CMK (cell line): ENCODE measurements at regions not wholly inside any gene's neighbourhood (a gene's known extent, or its start where the extent isn't known, plus 50 kb on each side); places are given as distances from the start of the nearest gene placed in this dataset.
"Not testable (repeated sequence)": the region's sequence is repeated elsewhere in the genome, so short reads cannot be mapped to it uniquely, and the experiment has no call there.

Source experiments
- DNase-seq: peaks from one replicate; pipeline ENCODE4 v3.0.0-alpha.2; 2010; ENCODE audit warnings: low read depth

GRCh38 chr13:78866076-78866475, 207.1 kb upstream of the OBI1 start:
- not testable (repeated sequence) for DNase-seq

DNA sequence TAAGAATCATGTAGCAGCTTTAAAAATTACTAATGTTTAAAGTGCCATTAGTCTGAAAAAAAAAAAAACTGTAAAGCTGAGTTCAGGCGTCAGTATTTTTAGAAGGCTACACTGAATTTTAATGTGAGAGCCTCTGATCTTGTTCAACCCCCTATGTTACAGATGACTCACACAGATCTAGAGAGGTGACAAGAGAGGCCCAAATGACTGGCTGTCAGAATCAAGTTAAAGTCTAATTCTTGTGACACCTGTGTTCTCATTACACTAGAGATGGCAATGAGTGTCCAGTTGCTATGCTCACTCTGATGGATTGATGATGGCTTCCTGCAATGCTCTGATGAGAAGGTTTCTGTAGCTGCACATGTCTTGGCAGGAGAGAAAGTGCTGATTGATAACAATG, 203.5 kb upstream of the OBI1 start:
- no peak for DNase-seq

GRCh38 chr13:78852709-78853108, 193.8 kb upstream of the OBI1 start:
- DNase-seq: no peak

- DNase-seq: no peak
Observed at GRCh38 chr13:78845656-78846365, 186.9 kb upstream of the OBI1 start.

DNA sequence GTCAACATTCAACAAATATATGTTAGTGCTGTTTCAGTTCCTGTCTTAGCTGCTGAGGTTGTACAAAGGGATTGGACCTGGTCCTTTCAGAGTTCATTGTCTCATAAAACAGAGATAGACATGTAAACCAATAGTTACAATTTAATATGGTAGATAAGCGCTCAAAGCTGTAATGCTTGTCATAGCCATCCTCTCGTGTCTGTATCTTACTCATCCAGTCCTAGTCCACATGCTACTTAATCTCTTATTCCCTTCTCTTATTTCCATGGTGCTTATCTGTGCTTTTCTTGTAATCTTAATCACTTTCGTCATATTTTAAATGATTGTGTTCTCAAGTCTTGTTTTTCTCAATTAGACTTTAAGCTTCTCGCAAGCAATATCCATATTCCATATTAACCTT, 185.2 kb upstream of the OBI1 start:
- DNase-seq: no peak

DNA sequence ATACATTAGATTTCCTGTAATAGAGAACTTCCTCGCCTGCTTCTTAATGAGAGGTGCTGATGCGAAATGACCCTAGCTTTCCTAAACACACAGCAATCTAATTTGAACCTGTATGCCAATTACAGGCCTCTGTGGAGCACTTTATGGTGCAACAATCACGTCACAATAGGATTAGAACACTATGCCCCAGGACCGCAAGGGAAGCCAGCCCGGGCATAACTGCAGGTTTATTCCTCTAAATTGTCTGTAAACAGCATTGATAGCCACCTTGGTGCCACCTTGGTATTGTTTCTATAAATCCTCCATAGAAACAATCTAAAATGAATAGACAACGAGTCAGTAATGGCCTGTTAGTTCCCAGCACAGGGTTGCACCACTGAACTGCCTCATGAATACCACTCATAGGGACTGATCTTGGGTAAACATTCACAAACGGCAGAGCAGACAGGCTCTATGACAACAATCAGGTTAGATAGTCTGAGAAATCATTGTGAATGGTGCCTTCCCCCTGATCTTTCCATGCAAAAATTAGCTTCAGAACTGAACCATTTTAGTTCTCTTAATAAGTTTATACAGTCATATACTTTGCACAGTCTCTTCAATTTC, 182.5 kb upstream of the OBI1 start:
- no peak for DNase-seq

GRCh38 chr13:78836238-78836784, 177.4 kb upstream of the OBI1 start:
- DNase-seq: no peak

- no peak for DNase-seq
Observed at GRCh38 chr13:78832461-78832860, 173.5 kb upstream of the OBI1 start.

- DNase-seq: no peak
Observed at GRCh38 chr13:78830508-78830907, 171.6 kb upstream of the OBI1 start.

- DNase-seq: no peak
Observed at GRCh38 chr13:78829821-78830220, 170.9 kb upstream of the OBI1 start.

DNA sequence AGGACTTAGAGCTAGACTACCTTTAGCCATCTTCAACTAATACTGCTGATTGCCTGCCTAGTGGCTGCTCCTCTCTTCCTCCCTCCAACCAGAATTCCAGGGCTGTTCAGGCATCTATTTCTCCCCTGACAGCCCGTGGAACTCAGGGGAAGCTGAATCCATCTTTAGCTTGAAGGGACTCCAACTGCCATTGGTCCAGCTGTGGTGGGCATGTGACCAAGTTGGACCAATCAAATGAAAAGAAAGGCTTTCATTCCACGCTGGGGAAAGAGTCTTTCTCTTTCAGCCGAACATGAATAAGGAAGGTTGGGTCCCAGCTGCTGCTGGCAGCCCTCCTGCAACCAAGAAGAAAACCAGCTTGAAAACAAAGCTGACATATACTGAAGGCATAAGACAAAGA, 168.5 kb upstream of the OBI1 start:
- no peak for DNase-seq

GRCh38 chr13:78826936-78827335, 168.0 kb upstream of the OBI1 start:
- no peak for DNase-seq

GRCh38 chr13:78826312-78826711, 167.4 kb upstream of the OBI1 start:
- DNase-seq: no peak

GRCh38 chr13:78820541-78820940, 161.6 kb upstream of the OBI1 start:
- no peak for DNase-seq

GRCh38 chr13:78816592-78816991, 157.6 kb upstream of the OBI1 start:
- DNase-seq: no peak

- DNase-seq: no peak
Observed at GRCh38 chr13:78816154-78816553, 157.2 kb upstream of the OBI1 start.

GRCh38 chr13:78806457-78806856, 147.5 kb upstream of the OBI1 start:
- DNase-seq: peak; percentile 20

GRCh38 chr13:78802912-78803311, 144.0 kb upstream of the OBI1 start:
- no peak for DNase-seq

GRCh38 chr13:78787190-78787589, 128.2 kb upstream of the OBI1 start:
- DNase-seq: no peak

GRCh38 chr13:78786459-78786858, 127.5 kb upstream of the OBI1 start:
- DNase-seq: no peak

GRCh38 chr13:78785764-78786163, 126.8 kb upstream of the OBI1 start:
- DNase-seq: no peak

DNA sequence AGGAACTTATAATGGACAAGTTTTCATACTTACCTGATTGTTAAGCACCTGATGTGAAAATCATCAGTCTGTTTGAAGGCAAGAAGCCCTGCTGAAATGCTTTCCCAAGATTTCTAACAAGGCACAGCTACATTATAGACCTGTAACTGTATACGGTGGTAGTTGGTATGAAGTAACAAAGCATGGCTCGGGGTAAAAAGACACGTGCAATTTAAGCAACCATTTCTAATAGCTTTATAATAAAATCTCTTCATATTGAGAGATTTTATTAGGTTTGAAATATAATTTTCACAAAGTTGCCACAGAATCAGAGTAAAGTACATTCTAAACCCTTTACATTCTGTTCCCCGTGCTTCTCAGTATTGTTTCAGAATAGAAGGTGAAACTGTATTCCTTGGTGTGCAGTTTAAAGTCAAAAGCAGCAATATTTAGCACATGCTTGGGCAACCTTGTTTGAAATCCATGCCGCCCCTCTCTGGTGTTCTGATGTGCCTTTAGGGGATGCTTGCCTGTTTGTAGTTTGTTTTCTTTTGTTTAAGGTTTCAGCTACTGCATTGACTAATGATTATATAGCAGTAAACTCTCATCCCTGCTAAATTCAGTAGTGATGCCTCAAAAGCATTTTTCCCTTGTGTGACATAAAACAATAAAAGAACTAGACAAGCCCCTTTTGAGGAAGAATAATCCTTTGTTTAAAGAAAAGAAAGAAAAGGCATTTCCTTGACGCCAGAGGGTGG, 125.2 kb upstream of the OBI1 start:
- no peak for DNase-seq

- DNase-seq: no peak
Observed at GRCh38 chr13:78780708-78781107, 121.8 kb upstream of the OBI1 start.
